ENCODE measurements at regions not wholly inside any gene's neighbourhood (a gene's known extent, or its start where the extent isn't known, plus 50 kb on each side); places are given as distances from the start of the nearest gene placed in this dataset.

DNA sequence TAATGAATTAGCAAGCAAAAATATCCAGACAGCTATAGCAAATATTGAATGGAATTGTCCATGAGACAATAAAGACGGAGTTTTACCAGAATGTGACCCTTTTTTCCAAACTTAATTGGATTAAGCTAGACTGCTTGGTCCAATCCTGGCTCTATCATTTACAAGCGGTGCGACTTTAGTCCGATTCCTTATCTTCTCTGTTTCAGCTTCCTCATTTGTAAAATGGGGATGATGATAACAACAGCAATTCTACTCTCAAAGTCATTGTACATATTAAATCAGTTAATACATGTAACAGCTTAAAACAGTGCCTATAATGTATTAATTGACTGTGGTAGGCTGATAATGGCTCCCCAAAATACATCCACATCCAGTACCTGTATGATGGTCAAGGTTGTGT, 62.1 kb upstream of the CRBN start:
- no peak for DNase-seq (ENCODE audit: low spot score)

DNA sequence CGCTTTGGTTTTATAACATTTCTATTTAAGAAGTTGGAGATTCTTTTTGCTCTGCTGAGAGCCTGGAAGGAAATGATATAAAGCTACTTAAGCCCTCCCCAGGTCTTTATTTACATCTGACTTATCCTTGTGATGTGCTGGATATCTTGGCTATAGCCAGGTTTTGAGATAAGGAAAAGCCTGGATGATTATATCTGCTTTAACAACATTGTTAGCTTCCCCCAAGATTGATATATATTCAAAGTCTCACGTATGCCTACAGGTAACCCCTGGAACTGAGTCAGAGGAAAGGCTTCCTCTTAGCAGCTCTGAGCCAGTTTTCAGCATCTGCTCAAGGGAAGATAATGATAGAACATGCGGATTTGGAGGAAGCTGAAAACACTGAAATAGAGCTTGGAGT, 61.5 kb upstream of the CRBN start:
- no peak for DNase-seq (ENCODE audit: low spot score)

DNA sequence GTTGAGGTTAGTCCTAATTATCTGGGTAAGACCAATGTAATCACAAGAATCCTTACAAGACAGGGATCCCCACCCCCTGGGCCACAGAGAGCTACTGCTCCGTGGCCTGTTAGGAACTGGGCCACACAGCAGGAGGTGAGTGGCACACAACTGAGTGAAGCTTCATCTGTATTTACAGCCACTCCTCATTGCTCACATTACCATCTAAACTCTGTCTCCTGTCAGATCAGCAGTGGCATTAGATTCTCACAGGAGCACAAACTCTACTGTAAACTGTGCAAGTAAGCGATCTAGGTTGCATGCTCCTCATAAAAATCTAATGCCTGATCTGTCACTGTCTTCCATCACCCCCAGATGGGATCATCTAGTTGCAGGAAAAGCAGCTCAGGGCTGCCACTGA, 58.5 kb upstream of the CRBN start:
- no peak for DNase-seq (ENCODE audit: low spot score)

DNA sequence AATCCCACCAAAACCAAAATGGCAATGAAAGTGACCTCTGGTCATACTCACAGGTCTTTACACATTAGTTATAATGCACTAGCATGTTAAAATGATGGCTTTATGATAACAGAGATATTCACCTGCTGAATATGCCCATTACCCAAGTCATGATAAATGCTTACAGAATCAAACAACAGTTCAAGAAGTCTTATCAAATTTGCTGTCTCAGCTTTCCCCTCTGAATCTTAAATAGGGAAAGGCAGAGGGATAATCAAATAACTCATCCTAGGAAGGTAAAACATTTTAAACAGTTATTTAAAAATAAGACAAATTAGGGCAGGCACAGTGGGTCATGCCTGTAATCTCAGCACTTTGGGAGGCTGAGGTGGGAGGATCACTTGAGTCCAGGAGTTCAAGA, 52.8 kb upstream of the CRBN start:
- no peak for DNase-seq (ENCODE audit: low spot score)

Measured in LoVo (cell line).